WTC11 (cell line): ENCODE measurements at regions not wholly inside any gene's neighbourhood (a gene's known extent, or its start where the extent isn't known, plus 50 kb on each side); places are given as distances from the start of the nearest gene placed in this dataset.

Source experiments
- CTCF ChIP-seq: fragments of 200-600 bp; IDR thresholded peaks from 2 replicates; pipeline ENCODE4 v1.8.0; 2022; ENCODE audit warnings: antibody characterized with exemption
- FOXP1 ChIP-seq: sonication (generic); formaldehyde crosslinking; IDR thresholded peaks from 2 replicates; pipeline ENCODE4 v1.8.0; 2022; ENCODE audit warnings: missing genetic modification reagents, mild to moderate bottlenecking, moderate library complexity, borderline replicate concordance
- HMGXB4 ChIP-seq: sonication (generic); formaldehyde crosslinking; IDR thresholded peaks from 2 replicates; pipeline ENCODE4 v1.8.1; 2023; ENCODE audit warnings: mild to moderate bottlenecking, moderate library complexity, missing genetic modification reagents
- MAX ChIP-seq: sonication (generic); formaldehyde crosslinking; IDR thresholded peaks from 2 replicates; pipeline ENCODE4 v1.8.0; 2022; ENCODE audit warnings: mild to moderate bottlenecking, missing genetic modification reagents
- NFYB ChIP-seq: sonication (generic); formaldehyde crosslinking; conservative IDR thresholded peaks from 2 replicates; pipeline ENCODE4 v1.8.0; 2022; ENCODE audit warnings: low read depth, missing genetic modification reagents
- ZBTB43 ChIP-seq: sonication (generic); formaldehyde crosslinking; IDR thresholded peaks from 2 replicates; pipeline ENCODE4 v1.8.1; 2023; ENCODE audit warnings: mild to moderate bottlenecking, missing genetic modification reagents
- ZSCAN18 ChIP-seq: fragments of 250-450 bp; sonication (Bioruptor Pico); IDR thresholded peaks from 2 replicates; pipeline ENCODE4 v2.1.2; 2022; ENCODE audit warnings: mild to moderate bottlenecking, moderate library complexity
- TF ChIP-seq, protein P1 (sequence below): sonication (generic); formaldehyde crosslinking; IDR thresholded peaks from 2 replicates; pipeline ENCODE4 v1.8.1; 2022; ENCODE audit warnings: low read depth, missing genetic modification reagents, borderline replicate concordance
- TF ChIP-seq, protein P2 (sequence below): sonication (generic); formaldehyde crosslinking; IDR thresholded peaks from 2 replicates; pipeline ENCODE4 v1.8.0; 2022; ENCODE audit warnings: missing genetic modification reagents
- TF ChIP-seq, protein P3 (sequence below): sonication (generic); formaldehyde crosslinking; IDR thresholded peaks from 2 replicates; pipeline ENCODE4 v1.8.1; 2022; ENCODE audit warnings: low read depth, mild to moderate bottlenecking, moderate library complexity, missing genetic modification reagents, borderline replicate concordance

DNA sequence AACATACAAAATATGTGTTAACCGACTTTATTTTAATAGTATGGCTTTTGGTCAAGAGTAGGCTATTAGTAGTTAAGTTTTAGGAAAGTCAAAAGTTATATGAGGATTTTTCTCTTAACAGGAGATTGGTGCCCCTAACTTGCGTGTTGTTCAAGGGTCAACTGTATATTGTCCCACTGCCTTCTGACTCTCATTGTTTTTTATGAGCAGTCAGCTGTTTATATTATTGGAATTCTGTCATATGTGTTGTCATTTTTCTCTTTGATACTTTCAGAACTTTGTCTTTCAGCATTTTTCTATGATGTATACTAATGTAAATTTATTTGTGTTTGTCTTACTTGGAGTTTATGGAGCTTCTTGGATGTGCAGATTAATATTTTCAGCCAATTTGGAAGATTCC, 142.1 kb upstream of the CMC1 start:
- TF ChIP-seq CTCF (no peak), ZBTB43 (CRISPR knock-in tag) (no peak), ZSCAN18 (CRISPR knock-in tag) (no peak), FOXP1 (CRISPR knock-in tag) (no peak), MAX (no peak), NFYB (CRISPR knock-in tag) (no peak), HMGXB4 (CRISPR knock-in tag) (no peak)
- TF ChIP-seq, protein P1, sequence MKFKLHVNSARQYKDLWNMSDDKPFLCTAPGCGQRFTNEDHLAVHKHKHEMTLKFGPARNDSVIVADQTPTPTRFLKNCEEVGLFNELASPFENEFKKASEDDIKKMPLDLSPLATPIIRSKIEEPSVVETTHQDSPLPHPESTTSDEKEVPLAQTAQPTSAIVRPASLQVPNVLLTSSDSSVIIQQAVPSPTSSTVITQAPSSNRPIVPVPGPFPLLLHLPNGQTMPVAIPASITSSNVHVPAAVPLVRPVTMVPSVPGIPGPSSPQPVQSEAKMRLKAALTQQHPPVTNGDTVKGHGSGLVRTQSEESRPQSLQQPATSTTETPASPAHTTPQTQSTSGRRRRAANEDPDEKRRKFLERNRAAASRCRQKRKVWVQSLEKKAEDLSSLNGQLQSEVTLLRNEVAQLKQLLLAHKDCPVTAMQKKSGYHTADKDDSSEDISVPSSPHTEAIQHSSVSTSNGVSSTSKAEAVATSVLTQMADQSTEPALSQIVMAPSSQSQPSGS (CRISPR knock-in tag) = no peak
- TF ChIP-seq, protein P2, sequence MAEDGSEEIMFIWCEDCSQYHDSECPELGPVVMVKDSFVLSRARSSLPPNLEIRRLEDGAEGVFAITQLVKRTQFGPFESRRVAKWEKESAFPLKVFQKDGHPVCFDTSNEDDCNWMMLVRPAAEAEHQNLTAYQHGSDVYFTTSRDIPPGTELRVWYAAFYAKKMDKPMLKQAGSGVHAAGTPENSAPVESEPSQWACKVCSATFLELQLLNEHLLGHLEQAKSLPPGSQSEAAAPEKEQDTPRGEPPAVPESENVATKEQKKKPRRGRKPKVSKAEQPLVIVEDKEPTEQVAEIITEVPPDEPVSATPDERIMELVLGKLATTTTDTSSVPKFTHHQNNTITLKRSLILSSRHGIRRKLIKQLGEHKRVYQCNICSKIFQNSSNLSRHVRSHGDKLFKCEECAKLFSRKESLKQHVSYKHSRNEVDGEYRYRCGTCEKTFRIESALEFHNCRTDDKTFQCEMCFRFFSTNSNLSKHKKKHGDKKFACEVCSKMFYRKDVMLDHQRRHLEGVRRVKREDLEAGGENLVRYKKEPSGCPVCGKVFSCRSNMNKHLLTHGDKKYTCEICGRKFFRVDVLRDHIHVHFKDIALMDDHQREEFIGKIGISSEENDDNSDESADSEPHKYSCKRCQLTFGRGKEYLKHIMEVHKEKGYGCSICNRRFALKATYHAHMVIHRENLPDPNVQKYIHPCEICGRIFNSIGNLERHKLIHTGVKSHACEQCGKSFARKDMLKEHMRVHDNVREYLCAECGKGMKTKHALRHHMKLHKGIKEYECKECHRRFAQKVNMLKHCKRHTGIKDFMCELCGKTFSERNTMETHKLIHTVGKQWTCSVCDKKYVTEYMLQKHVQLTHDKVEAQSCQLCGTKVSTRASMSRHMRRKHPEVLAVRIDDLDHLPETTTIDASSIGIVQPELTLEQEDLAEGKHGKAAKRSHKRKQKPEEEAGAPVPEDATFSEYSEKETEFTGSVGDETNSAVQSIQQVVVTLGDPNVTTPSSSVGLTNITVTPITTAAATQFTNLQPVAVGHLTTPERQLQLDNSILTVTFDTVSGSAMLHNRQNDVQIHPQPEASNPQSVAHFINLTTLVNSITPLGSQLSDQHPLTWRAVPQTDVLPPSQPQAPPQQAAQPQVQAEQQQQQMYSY (CRISPR knock-in tag) = no peak
- TF ChIP-seq, protein P3, sequence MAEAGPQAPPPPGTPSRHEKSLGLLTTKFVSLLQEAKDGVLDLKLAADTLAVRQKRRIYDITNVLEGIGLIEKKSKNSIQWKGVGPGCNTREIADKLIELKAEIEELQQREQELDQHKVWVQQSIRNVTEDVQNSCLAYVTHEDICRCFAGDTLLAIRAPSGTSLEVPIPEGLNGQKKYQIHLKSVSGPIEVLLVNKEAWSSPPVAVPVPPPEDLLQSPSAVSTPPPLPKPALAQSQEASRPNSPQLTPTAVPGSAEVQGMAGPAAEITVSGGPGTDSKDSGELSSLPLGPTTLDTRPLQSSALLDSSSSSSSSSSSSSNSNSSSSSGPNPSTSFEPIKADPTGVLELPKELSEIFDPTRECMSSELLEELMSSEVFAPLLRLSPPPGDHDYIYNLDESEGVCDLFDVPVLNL (CRISPR knock-in tag) = no peak
